NOMO-1 (cell line): ENCODE measurements at regions not wholly inside any gene's neighbourhood (a gene's known extent, or its start where the extent isn't known, plus 50 kb on each side); places are given as distances from the start of the nearest gene placed in this dataset.
"Not testable (repeated sequence)": the region's sequence is repeated elsewhere in the genome, so short reads cannot be mapped to it uniquely, and the experiment has no call there.

Experiments
- DNase-seq, 2 experiments: peaks; one replicate each; lab custom pipeline; 2025; ENCODE audit not compliant: unreplicated experiment in 2 of 2; lab: John Stamatoyannopoulos, UW

DNA sequence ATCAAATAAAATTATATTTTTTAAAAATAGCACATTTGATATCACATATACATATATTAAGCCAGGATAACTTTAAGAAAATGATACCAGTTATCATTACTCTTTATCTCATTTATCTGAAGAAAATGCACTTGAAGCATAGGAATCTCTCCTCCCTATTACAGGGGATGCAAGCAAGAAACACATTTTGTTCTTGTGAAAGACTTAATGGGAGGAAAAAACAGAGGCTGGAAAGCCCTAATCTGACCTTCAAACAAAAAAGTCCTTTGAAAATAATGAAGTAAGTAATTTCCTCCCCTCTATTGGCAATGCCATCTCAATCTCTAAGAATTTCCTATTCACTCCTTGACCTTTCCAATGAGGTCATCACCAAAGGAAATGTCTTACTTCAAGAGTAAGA is 1012.6 kb upstream of the ADAMTS5 start:
- not testable (repeated sequence) for DNase-seq

GRCh38 chr21:27975514-27975913 is 1008.6 kb upstream of the ADAMTS5 start:
- DNase-seq, result no peak

- DNase-seq, result not testable (repeated sequence)
These were observed 1007.3 kb upstream of the ADAMTS5 start for GRCh38 chr21:27974152-27974551.

DNA sequence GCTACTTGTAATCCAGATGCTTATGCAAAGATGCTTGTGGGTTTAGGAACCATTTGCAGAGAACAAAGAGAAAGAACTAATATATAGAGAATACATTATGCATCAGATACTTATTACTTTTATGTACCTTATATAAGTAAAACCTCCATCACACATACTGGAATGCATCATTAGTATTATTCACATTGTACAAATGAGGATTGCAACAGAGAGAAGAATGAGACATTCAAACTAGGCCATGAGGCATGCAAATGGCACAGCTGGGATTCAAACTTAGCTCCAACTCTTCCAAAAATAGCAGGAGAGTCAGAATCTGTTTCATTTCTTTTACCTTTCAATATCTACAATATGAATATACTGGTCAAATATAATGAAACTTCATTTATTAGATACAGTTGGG is 1001.4 kb upstream of the ADAMTS5 start:
- DNase-seq, result not testable (repeated sequence)

- peak; percentile 1 to 62 for DNase-seq
These were observed 987.8 kb upstream of the ADAMTS5 start for GRCh38 chr21:27954543-27955165.

- DNase-seq, result peak; percentile 76 to 95
These were observed 986.6 kb upstream of the ADAMTS5 start for GRCh38 chr21:27953340-27954045.

DNA sequence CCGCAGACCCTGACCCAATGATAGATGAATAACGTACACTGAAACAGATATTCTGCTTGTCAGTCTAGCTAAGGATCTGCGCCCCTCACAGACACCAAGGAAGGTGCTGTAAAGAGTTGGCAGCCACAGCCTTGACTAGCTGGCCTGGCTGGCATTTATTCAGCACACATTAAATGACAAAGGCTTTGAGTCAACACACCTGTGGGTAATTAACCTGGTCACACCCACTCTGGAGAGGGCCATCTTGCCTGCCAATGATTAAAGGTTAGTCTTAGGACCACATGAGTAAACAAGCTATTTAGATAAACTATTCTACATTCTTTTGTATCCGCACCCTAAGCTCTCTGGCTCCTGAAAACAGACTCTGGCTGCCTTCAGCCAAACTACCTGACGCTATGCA is 982.2 kb upstream of the ADAMTS5 start:
- not testable (repeated sequence) for DNase-seq

- not testable (repeated sequence) for DNase-seq
These were observed 963.4 kb upstream of the ADAMTS5 start for GRCh38 chr21:27930108-27930767.

DNA sequence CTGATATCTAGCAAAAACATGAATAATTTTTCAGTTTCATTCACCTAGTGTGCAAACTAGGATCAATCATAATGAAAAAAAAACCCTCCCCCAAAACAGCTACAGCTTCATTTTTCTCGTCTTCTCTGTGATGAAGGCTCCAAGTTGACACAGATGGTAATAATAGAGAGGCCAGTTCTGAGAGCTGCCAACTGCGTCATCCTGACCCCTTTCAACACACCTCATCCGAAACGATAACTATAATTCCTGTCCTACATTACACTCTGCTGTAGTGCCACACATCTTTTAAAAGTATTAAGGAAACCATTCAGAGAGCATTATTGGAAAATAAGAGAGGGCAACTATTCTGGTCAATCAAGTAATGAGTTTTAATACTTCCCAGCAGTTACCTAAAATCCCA is 962.3 kb upstream of the ADAMTS5 start:
- peak in 1 of 2 experiments; percentile 1 for DNase-seq

DNA sequence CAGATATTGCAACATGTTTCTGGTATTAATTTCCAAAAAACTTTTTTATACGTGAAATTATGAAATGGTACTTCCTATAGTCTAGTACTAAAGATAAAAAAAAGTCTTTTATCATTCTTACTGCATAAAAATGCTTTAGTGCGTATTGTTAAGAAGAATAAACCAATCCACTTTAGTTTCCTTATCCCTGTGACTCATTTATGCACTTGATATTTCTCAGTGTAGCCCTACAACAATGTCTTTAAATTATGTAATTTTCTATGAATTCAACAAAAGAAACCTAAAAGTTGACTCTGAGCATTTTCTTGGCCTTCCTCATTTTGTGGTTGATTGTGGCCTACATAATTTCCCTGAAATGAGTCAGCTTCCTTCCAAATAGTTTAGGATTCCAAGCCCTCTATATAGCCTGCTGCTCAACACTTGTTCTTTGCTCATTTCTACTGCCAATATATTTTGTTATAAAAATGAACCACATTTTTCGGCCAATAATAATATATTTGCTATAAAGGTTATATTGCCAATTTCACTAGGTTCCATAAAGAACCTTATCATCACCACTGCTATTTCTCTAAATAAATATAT is 961.7 kb upstream of the ADAMTS5 start:
- DNase-seq, result peak; percentile 84 to 85

- not testable (repeated sequence) for DNase-seq
These were observed 954.5 kb upstream of the ADAMTS5 start for GRCh38 chr21:27921421-27921820.

GRCh38 chr21:27917966-27918365 is 951.1 kb upstream of the ADAMTS5 start:
- DNase-seq, result not testable (repeated sequence)

DNA sequence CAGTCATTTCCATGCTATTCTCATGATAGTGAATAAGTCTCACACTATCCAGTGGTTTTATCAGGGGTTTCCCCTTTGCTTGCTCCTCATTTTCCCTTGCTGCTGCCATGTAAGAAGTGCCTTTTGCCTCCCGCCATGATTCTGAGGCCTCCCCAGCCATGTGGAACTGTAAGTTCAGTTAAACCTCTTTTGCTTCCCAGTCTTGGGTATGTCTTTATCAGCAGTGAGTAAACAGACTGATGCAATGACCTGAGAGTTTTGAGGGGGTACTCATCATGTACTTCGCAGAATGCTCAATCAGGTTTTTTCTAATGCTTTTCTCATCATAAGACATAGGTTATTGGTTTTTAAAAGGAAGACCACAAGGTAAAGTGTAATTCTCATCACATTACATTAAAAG is 949.4 kb upstream of the ADAMTS5 start:
- not testable (repeated sequence) for DNase-seq

DNA sequence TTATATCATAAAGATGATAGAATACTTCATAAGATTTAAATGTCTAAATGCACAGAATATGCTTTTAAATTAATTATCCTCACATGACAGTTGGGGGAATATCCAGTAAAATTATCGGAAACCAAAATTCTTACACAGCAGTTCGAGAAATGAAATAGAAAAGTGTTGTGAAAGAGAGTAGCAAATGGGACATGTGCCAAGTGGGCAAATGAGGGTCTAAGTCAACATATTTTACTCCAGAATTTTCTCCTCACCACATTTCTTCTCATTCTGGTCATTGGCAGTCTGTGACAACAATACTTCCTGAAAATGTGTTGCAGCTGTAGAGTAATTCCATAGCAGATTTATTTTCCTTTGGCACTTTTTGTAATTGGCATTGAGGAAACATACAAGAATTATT is 945.2 kb upstream of the ADAMTS5 start:
- not testable (repeated sequence) for DNase-seq

- not testable (repeated sequence) for DNase-seq
These were observed 942.6 kb upstream of the ADAMTS5 start for GRCh38 chr21:27909487-27909886.

DNA sequence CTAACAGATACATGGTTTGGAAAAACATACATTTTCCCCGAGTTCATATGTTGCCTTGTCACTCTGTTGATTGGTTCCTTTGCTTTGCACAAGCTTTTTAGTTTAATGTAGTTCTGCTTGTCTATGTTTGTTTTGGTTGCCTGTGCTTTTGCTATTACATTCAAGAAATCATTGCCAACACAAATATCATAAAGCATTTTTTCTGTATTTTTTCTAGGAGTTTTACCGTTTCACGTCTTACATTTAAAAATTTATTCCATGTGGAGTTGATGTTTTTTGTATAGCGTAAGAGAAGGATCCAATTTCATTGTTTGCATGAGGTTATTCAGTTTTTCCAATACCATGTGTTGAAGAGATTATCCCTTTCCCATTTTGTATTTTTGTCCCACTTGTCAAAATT is 941.9 kb upstream of the ADAMTS5 start:
- not testable (repeated sequence) for DNase-seq

DNA sequence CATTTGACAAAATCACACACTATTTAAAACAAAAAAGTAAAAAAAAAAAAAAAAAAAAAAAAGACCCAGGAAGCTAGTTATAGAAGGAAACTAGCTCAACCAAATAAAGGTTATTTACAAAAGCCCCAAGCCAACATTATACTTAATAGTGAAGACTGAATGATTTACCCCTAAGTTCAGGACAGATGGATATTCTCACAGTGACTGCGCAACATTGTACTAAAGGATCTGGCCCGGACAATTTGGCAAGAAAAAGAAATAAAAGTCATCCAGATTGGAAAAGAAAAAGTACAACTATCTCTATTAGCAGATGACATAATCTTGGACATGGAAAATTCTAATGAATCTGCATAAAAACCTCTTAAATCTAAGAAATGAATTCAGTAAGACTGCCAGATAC is 936.0 kb upstream of the ADAMTS5 start:
- not testable (repeated sequence) for DNase-seq

DNA sequence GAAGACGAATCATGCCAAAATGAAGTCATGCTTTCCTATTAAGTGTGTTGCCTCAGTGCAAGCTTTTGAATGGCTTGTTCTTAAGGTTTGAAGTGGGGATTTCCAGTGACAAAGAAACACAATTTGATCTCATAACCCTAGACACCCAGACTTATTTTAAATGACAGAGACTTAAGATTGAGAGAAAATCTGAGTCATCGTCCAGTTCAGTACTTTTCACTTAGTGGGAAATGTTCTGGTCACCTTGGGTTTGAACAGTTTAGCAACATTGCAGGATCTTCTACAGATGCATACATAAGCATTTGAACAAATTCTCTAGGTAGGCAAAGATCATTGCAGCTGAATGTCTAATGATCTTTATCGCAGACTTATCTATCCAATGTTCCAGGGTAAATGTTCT is 926.7 kb upstream of the ADAMTS5 start:
- DNase-seq, result not testable (repeated sequence)

DNA sequence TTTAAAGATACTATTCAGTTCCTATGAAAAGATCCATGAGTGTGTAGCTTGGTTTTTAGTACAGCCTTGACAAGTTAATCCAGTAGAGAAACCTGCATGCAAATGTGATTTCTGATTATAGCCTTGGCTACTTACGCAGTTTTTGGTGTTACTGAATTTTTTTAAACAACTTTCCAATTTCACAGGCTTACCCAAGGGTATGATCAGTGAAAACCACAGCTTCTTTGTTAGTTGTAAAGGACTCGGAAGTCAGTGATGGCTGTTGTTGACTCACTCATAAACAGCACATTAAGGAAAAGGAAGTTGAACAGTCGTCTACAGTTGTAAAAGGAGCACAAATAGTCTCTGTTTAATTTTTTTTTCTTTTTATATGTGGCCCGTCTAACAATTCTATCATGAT is 924.6 kb upstream of the ADAMTS5 start:
- peak; percentile 53 to 84 for DNase-seq

DNA sequence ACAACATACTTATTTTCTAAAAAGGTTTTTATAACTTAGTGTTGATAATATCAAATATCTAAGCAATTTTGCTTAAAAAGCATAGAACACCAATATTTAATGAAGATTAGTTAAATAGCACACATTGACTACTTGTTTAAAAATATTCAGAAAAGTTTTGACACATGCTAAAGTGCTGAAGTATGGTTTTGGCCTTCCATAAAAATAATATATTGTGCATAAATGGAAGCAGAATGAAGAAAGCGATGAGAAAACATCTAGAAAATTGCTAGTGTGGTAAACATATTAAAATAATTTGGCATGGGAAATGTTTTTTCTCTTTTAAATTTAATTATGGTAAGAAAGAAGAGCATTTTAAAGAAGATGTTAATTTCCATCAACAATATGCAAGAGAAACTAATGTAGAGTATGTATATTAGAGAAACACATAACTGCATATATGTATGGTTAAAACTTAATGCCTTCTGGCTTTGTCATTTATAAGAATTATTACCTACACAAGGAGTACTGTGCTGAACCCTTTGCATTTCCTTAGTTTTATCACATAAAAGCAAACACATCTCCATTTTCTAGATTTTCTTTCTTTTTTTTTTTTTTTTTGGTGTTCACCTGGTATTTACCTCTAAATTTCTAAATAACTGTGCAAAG is 921.0 kb upstream of the ADAMTS5 start:
- DNase-seq, result not testable (repeated sequence)

GRCh38 chr21:27885296-27885711 is 918.4 kb upstream of the ADAMTS5 start:
- DNase-seq, result no peak
